AG20443 (cell line): ENCODE measurements at regions not wholly inside any gene's neighbourhood (a gene's known extent, or its start where the extent isn't known, plus 50 kb on each side); places are given as distances from the start of the nearest gene placed in this dataset.
"Not testable (repeated sequence)": the region's sequence is repeated elsewhere in the genome, so short reads cannot be mapped to it uniquely, and the experiment has no call there.

ENCODE experiments used
- DNase-seq: peaks from one replicate; pipeline ENCODE4 v3.0.0; 2012; ENCODE audit warnings: low spot score, mixed read lengths

DNA sequence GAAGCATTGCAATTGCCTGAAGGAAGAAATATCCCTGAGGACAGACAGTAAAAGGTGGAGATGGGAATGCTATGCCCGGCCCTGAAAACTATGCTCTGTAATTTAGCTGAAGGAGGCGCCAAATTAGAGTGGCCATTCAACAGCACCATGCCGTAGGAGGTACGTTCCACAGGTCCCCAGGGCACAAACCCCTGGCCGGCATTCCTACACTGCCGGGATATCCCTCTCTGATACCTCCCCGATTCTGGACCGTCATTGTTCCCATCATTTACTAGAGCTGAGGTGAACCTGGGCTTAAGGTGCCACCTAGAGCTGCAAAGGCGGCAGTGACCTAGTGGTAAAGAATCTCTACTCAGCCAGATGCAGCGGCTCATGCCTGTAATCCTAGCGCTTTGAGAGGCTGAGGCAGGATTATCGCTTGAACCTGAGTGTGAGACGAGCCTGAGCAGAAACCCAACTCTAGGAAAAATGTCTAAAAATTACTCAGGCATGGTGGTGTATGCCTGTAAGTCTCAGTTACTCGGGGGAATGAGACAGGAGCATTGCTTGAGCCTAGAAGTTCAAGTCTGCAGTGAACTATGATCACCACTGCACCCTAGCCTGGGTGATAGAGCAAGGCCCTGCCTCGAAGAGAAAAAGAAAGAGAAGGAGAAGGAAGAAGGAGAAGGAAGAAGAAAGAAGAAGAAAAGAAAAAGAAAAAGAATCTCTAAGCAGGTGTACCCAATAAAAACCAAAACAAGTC lies 53.0 kb upstream of the TNKS2 start:
- DNase-seq: no peak

DNA sequence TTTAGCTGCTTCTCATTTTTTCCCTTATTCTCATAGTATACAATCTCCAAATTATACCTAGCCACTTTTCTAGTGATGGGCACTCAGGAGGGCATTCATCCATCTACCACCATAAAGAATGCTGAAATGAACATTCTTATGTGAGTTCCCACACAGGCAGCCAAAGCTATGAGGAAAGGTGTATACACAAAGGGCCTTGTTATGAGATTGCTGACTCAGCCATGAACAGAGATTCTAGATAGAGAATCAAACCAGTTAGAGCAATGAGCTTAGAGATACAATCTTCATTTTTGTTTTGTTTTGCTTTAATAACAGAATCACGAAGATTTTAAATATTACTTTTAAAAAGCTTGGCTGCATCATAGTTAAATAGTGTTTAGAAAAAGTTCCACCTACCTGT lies 54.8 kb upstream of the TNKS2 start:
- DNase-seq: no peak

DNA sequence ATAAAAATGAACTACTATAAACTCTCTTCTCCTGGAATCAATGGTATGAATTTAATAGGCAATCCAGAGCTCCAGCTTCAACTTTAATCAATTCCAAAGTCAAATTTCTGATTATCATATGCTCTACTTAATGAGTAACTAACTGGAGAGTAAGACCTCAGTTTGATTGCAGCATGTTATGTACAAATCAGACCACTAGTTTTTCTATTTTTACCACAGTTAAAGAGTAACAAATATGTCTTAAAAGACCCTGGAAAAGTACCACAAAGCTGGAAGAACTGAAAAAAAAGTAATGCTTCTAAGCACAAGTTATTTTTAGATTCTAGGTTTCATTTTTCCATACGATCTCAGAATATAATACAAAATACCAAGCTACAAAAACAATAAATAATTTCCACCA lies 56.0 kb upstream of the TNKS2 start:
- DNase-seq: no peak

DNA sequence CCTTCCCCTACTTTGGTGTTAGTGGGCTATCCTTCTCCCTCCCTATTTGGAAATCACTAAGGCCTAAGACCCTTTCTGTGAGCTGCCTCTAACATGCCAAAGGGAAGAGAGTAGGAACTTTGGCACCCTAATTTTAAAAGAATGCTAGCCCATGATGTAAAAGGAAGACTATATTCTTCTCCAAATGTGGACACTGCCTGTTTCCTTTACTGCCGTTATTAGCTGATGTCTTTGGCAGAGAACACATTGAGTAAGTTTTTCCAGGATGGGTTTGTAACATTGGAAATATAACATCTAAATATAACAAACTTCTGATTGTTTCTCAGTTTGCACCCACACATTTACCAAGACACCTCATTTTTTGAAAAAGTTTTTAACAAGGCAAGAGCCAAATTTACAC lies 56.9 kb upstream of the TNKS2 start:
- no peak for DNase-seq

DNA sequence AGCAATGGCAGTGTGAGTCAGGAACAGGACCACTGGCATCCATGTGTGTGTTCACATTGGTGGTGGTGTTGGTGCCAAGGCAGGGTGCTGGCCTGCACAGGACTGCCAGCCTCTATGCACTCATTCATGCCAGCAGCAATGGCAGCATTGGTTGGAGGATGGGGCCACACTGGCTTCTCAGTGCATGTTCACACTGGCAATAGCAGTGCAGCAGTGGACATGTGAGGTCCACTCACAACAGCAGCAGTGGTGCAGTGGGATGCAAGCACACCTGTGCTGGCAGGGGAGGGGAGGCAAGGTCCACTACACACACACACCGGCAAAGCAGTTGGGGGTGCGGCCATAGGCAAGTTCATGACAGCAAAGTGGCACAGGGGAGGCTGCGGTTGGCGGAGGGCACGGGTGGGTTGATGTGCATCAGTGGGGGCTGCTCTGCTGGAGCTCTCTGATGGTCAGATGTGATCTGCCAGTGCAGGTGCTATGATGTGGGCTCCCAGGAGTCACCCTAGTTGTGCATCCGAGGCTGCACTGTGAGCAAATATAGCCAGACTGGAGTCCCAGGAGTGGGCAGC lies 57.8 kb upstream of the TNKS2 start:
- DNase-seq: no peak

DNA sequence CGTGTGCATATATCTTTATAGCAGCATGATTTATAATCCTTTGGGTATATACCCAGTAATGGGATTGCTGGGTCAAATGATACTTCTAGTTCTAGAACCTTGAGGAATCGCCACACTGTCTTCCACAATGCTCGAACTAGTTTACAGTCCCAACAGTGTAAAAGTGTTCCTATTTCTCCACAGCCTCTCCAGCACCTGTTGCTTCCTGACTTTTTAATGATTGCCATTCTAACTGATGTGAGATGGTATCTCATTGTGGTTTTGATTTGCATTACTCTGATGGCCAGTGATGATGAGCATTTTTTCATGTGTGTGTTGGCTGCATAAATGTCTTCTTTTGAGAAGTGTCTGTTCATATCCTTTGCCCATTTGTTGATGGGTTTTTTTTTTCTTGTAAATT lies 66.0 kb upstream of the TNKS2 start:
- DNase-seq: not testable (repeated sequence)

DNA sequence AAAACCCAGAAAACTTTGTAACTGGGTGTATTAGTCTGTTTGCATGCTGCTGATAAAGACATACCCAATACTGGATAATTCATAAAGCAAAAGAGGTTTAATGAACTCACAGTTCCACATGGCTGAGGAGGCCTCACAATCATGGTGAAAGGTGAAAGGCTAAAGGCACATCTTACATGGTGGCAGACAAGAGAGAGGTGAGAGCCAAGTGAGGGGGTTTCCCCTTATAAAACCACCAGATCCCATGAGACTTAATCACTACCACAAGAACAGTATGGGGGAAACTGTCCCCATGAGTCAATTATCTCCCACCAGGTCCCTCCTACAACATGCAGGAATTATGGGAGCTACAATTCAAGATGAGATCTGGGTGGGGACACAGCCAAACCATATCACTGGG lies 68.9 kb upstream of the TNKS2 start:
- DNase-seq: not testable (repeated sequence)

DNA sequence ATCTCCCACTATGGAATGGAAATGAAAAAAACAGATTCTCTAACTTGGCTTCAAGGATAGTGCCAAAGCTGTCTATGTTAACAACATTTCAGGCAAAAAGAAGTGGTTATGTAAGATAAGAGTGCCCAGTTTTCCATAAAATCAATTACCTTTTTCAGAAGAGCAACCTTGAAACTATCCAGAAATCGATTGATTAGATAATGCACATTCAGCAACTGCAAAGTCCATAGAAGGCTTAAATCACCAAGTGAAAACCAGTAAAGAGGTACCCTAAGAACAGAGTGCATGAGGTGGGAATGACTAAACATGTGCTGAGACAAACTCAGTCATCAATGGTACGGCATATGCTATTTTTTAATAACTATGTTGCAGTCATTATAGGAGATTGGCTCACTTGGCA lies 71.9 kb upstream of the TNKS2 start:
- DNase-seq: no peak

DNA sequence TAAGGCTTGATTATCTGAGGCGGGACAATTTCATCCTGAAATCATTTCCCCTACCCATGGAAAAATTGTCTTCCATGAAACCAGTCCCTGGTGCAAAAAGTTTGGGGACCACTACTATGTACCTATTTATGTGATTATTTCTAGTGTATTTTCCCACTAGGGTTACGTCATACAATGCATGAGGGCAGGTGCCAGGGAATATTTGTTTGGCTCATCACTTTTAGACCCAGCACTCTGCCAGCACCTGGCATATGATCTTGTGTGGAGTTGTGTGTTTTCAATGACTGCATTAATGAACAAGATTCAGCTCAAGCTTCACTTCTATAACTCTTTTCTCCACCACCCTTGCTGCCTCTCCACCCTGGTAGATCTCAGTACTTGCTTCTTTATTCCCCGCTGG lies 73.3 kb upstream of the TNKS2 start:
- DNase-seq: no peak

DNA sequence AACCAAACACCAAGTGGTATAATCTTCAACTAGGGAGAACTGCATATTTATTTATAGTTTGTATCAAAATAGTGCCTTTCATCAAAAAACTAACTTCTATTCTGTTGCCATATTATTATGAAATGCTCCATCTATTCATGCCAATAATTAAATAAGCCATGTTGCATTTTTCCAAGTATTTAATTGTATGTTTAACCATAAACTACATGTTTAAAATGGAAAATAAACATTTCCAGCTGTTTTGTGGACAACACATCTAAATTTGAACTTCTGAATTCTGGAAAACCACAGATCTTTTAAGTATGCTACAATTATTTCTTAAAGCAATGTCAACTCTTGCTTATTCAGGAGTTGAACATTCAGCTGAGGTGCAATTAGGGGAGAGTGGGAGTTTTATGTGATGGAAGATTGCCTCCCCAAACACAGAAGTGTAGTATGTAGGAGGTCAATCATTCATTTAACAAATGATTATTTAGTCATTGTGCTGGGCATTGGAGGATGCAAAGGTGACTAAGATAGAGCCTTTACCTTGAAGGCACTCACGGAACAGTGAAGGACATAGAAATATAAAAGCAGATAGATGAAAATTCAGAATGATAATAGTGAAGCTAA lies 80.7 kb upstream of the PPP1R3C start:
- DNase-seq: no peak

DNA sequence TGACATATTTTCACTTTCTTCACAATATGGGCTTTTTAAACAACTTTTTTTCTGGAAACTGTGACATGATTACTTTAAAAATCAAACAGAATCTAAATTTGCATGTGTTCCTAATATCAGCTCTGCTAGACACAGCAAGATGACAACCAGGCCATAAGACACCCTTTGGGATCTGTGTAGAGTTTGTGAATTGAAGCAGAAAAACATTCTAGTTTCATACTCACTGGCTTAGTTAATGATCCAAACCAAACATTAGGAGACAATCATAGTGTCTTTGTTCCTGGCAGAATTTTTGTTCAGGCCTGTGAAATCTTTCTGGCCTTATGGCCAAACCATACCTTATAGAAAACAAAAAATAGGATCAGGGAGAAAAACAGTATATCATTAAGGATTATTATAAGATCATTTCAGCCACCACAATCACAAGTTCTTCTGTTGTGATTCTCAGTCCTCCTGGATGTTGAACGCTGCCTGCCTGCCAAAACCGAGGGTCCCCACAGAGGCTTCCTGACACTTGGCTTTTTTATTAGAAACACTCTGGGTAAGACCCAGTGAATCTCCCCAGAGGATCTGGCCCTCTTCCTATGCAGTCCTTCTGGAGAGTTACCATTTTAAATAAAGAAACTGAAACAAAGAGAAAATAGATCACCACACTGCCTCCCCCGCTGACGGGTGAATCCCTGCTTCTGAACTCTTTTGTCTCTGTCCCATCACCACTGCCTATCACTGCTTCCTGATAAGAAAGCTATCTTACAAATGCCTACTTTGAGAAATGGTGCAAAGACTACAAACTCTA lies 79.2 kb upstream of the PPP1R3C start:
- peak; percentile 19 for DNase-seq

DNA sequence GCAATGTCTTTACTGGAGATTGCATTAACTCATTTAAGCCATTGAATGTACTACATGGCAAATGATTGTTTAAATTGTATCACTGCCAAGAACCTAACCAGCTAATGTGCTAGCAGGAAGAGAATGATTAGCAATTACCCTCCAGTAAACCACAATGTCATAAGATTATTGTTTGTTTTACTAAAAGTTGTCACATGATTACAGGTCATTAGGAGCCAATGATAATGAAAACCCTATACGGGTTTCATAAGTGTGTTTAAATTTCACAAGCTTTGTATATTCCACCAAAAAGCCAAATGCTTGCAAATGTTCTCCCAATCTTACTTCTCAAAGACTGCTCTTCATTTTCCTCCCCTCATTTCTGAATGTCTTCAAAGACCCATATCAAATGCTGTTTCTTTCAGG lies 76.5 kb upstream of the PPP1R3C start:
- DNase-seq: no peak

DNA sequence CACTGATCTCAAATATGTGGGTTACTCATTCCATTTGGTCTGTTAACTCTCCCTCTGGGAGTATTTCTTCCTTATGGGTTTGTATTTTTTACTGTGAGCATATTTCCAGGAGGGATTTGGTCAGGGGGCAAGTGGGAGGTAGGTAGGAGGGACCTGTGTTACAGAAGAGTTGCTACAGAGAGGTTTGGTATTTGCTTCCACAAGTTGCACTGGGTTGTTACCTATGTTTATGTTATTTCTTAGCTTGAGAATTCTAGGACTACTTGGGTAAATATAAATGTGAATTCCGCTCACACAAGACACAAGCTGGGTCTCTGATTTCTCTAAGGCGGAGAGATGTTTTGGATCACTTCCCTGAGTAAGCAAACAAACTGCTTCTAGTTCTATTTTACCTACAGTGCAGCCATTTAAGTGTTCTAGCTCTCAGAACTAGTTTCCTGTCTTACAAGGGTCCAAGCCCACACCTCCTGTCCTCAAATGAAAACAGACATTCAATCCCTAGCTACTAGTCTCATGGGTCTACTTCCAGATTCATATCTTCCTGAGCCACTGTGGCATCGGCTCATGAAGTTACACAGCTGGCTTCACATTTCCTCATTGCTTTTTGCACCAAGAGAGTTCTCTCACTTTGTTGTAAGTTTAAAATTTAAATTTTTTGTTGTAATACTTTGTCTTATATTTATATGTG lies 75.4 kb upstream of the PPP1R3C start:
- DNase-seq: no peak

DNA sequence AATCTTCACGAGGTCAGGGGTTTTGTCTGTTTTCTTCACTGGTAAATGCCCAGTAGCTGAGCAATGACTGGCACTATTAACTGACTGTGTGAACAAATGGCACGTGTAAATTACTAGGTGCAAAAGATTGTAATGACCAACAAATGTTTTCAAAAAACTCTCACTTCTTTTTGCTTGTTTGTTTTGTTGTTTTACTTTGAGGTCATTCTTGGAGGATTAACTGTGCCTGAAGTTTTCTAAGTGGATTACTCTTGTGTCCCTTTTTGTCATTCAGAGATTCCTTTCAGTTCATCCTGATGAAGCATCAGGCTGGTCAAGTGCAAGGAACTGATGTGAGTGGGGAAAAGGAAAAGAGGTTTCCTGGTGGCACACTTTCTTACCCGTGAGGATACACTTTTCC lies 74.4 kb upstream of the PPP1R3C start:
- DNase-seq: no peak

DNA sequence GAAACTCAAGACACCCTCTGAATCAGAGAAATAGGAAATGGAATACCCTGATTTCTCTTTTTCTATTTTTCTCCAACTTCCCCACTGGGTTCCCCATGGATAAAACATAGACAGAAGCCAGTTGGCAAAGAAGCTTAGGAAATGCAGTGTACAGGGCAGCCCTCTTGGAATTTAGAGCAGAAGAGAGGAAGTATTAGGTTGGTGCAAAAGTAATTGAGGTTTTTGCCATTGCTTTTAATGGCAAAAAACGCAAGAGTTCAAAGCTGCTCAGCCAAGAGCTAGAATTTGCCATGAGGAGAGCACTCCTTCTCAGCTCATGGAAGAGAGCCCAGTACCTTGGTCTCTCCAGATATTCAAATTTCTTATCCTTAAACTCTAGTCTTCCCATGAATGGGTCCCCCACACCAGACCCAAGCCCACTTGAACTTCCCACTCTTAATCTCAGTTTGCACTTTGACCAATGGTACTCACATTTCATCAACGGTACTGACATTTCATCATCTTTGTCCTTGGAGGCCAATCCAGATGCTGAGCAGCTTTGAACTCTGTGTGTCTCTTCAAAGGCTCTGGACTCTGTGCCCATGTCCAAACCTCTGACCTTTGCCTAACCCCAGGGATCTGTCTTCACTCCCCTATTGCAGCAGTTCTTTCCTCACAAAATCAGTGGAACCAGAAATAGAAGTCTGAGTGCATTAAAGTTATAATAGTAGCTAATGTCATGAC lies 73.2 kb upstream of the PPP1R3C start:
- no peak for DNase-seq

DNA sequence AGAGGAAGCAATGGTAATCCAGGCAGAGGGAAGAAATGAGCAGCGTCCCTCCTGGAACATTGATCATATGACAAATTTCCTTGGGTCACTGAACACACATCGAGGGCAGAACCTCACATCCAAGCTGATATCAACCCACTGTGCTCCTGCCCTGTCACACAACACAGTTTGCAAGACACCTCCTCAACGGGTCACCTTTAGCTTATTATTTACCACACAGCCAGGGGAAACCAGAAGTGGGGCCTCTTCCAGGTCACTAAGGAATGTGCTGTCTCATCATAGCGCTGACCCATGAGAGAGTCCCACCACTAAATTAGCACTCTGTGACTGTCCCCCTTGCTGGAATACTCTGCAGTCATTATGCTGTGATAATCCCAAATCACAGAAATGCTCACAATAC lies 69.7 kb upstream of the PPP1R3C start:
- no peak for DNase-seq

DNA sequence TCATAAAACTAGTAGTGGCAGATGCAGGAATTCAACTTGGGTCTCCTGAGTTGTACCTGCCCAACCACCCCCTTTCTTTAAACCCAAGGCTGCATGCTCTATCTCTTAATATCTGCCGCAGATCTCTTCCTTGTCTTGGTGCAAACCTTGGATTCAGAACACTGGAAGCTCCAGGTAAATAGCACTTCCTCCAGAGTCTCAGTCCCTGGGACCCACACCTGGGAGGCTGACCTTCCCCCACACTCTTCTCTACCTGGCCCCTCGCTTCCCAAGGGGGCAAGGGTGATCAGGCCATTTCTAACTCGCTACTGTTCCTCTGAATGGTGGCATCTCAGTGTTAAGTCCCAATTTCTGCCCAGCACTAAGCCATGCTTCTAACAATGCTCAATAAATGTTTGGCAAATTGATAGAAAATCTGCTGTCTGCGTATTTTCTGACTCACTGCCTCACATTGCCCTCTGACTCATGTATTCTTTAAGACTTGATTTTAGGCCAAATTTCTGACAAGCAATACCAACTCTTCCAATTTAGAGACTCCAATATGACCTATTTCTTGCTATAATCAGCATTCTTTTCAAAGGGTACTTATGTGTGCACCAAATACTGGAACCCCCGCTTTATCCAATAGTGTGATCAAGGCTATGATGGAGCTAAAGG lies 68.0 kb upstream of the PPP1R3C start:
- peak; percentile 53 for DNase-seq

DNA sequence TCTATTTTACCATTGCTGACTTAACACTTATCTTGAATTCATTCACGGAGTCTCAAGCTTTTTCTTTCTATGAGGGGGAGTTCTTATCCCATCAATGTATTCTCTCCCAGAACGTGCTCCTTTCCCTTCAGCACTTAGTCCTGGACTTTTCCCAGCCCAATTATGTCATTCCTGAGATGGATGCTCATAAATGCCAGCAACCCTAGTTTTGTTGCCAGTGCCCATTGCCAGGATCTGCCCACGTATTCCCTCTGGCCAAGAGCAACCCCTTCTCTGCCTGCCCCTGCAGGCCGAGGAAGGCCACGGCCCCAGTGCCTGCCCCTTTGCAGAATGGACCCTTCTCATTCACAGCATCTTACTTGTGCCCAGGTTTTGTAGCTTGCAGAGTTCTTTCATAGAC lies 67.4 kb upstream of the PPP1R3C start:
- peak; percentile 31 for DNase-seq

DNA sequence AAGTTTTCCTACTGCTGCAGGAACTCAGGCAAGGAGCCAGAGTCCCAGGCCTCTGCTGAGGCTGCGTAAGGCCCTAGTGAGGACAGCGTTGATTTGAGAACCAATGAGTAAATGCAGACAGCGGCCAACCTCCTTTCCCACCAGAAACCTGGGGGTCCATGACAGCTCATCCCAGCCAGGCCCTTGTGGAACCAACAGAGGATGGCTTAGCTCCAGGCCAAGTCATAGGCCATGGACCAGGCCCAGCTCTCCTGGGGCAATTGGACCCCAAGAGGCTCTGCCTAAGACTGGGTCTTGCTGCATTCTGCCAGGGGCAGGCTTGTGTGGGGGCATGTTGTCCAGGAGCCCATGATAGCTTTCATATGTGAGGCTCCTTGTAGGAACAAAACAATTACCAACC lies 65.4 kb upstream of the PPP1R3C start:
- DNase-seq: no peak

DNA sequence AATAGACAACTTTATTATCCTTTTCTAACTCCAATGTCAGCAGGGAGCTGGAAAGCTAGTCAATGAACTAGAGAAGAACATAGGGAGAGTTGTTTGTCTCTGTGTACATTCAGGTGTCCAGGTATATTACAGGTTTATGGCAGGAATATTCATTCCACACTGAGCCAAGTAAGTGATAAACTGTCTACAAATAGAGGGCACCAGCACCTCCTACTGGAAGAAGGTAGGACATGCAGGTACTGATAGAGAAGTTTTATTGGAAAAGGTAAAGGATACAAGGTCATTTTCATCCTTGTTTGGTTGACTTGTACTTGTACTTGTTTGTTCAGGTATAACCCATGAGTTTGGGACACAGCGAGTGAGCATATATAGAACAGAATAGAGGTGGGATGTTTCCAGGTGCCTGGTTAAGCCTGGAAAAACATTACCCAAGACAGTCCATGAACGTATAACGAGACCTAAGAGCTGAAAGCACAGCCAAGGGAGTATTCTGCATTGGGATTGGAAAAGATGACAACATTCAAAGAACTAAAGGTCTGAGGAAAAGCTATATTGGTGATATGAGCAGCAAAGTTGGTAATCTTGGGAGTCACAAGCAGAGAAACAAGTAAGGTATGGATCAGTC lies 61.4 kb upstream of the PPP1R3C start:
- peak; percentile 57 for DNase-seq

DNA sequence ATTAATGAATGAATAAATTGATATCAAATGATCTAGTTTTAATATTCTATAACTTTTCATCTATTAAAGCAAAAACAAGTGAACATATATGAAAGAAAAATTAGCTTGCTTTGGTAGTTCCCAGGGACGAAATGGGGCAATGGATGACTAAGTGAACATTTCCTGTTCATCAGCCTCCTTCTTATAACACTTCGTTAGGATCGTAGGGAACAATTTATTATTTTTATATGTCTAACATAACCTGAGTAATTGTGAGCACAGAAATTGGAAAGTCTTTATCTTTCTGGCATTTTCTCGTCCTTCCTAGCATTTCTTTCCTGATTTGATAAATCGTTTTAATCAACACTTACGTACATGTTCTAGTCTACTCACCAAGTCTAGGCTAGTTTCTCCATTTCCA lies 59.1 kb upstream of the PPP1R3C start:
- no peak for DNase-seq
